Upper lobe of right lung (tissue), 1 donor: ENCODE measurements at regions not wholly inside any gene's neighbourhood (a gene's known extent, or its start where the extent isn't known, plus 50 kb on each side); places are given as distances from the start of the nearest gene placed in this dataset.

ENCODE experiments used
- ATAC-seq: fragments of 200-7000 bp; cut with Tn5 transposase; one replicate; pipeline ENCODE4 v1.9.1; 2020; ENCODE audit warnings: mild to moderate bottlenecking, moderate library complexity
- DNase-seq: peaks from one replicate; pipeline ENCODE4 v3.0.0-alpha.2; 2020
- H3K27ac ChIP-seq: fragments of 200-600 bp; one replicate; pipeline ENCODE4 v1.8.0; 2022
- H3K27me3 ChIP-seq: fragments of 200-600 bp; one replicate; pipeline ENCODE4 v1.8.0; 2022; ENCODE audit warnings: mild to moderate bottlenecking
- H3K36me3 ChIP-seq: fragments of 200-600 bp; one replicate; pipeline ENCODE4 v1.8.0; 2022
- H3K4me1 ChIP-seq: fragments of 200-600 bp; one replicate; pipeline ENCODE4 v1.8.0; 2022
- H3K4me3 ChIP-seq: fragments of 200-600 bp; one replicate; pipeline ENCODE4 v1.8.0; 2022; ENCODE audit warnings: mild to moderate bottlenecking
- H3K9me3 ChIP-seq: fragments of 200-600 bp; one replicate; pipeline ENCODE4 v1.8.0; 2022
- CTCF ChIP-seq: fragments of 200-600 bp; IDR thresholded peaks from one replicate; pipeline ENCODE4 v1.8.0; 2022; ENCODE audit warnings: antibody characterized with exemption
- intact Hi-C: fragments of 100-400 bp; cut with DNase I; formaldehyde crosslinking; loops from one replicate; pipeline ENCODE4 v1.11.0; 2022
- donor health status: DM: no; HTN: yes; CAD: no; lungs with severe emphysema.

GRCh38 chr4:162644346-162644745 lies 480.5 kb upstream of the FSTL5 start:
- Histone ChIP-seq H3K4me3 (no peak overlapping the region), H3K4me1 (no peaks in the 10 kb centered on the region), H3K36me3 (no peaks in the 10 kb centered on the region), H3K27ac (no peak overlapping the region), H3K9me3 (no peaks in the 10 kb centered on the region), H3K27me3 (no peaks in the 10 kb centered on the region)
- TF ChIP-seq CTCF, result no peak
- ATAC-seq (no peak), DNase-seq (no peak)
- intact Hi-C loops, result no loop called here

- ATAC-seq, result no peak
- no peak for DNase-seq
- no peaks in the 10 kb centered on the region for H3K9me3 ChIP-seq
- H3K27ac ChIP-seq, result no peak overlapping the region
- no peak overlapping the region for H3K4me3 ChIP-seq
- H3K27me3 ChIP-seq, result no peaks in the 10 kb centered on the region
- intact Hi-C loops, result no loop called here
- TF ChIP-seq CTCF, result no peak
- H3K4me1 ChIP-seq, result no peaks in the 10 kb centered on the region
- H3K36me3 ChIP-seq, result no peaks in the 10 kb centered on the region
Measured at GRCh38 chr4:162640152-162640551, 476.4 kb upstream of the FSTL5 start.

- Histone ChIP-seq H3K4me3 (no peak overlapping the region), H3K27ac (no peak overlapping the region), H3K9me3 (no peaks in the 10 kb centered on the region), H3K27me3 (no peaks in the 10 kb centered on the region), H3K4me1 (no peaks in the 10 kb centered on the region), H3K36me3 (no peaks in the 10 kb centered on the region)
- no peak for ATAC-seq
- no peak for DNase-seq
- intact Hi-C loops, result no loop called here
- no peak for TF ChIP-seq CTCF
Measured at GRCh38 chr4:162634390-162634789, 470.6 kb upstream of the FSTL5 start.

GRCh38 chr4:162622664-162623063 lies 458.9 kb upstream of the FSTL5 start:
- Histone ChIP-seq H3K4me1 (no peaks in the 10 kb centered on the region), H3K9me3 (no peaks in the 10 kb centered on the region), H3K27ac (no peak overlapping the region), H3K27me3 (no peaks in the 10 kb centered on the region), H3K36me3 (no peaks in the 10 kb centered on the region), H3K4me3 (no peak overlapping the region)
- ATAC-seq (no peak), DNase-seq (no peak)
- intact Hi-C loops, result no loop called here
- no peak for TF ChIP-seq CTCF

GRCh38 chr4:162610116-162610515 lies 446.3 kb upstream of the FSTL5 start:
- no peaks in the 10 kb centered on the region for H3K27me3 ChIP-seq
- intact Hi-C loops, result no loop called here
- H3K4me3 ChIP-seq, result no peak overlapping the region
- no peak overlapping the region for H3K27ac ChIP-seq
- H3K9me3 ChIP-seq, result no peaks in the 10 kb centered on the region
- DNase-seq, result no peak
- ATAC-seq, result no peak
- H3K4me1 ChIP-seq, result no peaks in the 10 kb centered on the region
- H3K36me3 ChIP-seq, result no peaks in the 10 kb centered on the region
- no peak for TF ChIP-seq CTCF

GRCh38 chr4:162586266-162586665 lies 422.5 kb upstream of the FSTL5 start:
- H3K36me3 ChIP-seq, result no peaks in the 10 kb centered on the region
- DNase-seq (no peak), ATAC-seq (no peak)
- no peaks in the 10 kb centered on the region for H3K27me3 ChIP-seq
- H3K4me3 ChIP-seq, result no peak overlapping the region
- no peak overlapping the region for H3K27ac ChIP-seq
- H3K9me3 ChIP-seq, result no peaks in the 10 kb centered on the region
- TF ChIP-seq CTCF, result no peak
- intact Hi-C loops, result no loop called here
- no peaks in the 10 kb centered on the region for H3K4me1 ChIP-seq
